ENCODE measurements at regions not wholly inside any gene's neighbourhood (a gene's known extent, or its start where the extent isn't known, plus 50 kb on each side); places are given as distances from the start of the nearest gene placed in this dataset.
A peak's percentile ranks its signal among the peaks of the same experiment; 100 is the strongest.

- H3K27ac ChIP-seq (ENCODE audit: low read depth, low read length), result no peak overlapping the region
- H3K27me3 ChIP-seq (ENCODE audit: control insufficient read depth, insufficient read depth, low read length, poor library complexity, severe bottlenecking), result no peaks in the 10 kb centered on the region
- no peak overlapping the region for H3K4me3 Mint-ChIP-seq
- WGBS, 2 experiments (ENCODE audit: insufficient coverage in 1 of 2, insufficient read length in 1 of 2), result 100% methylated on average over 1 of the region's 1 CpG; no CpG with 5 or more reads in 1 of the 2 experiments
- no peaks in the 10 kb centered on the region for H3K27me3 Mint-ChIP-seq (ENCODE audit: insufficient read depth)
- peaks cover 7% of the 10 kb centered on the region for H3K9me3 ChIP-seq (ENCODE audit: control insufficient read depth, low read length)
- H3K4me1 Mint-ChIP-seq, result peaks cover 16% of the 10 kb centered on the region
- H3K9me3 Mint-ChIP-seq, result peaks cover 8% of the 10 kb centered on the region
- peaks cover 4% of the 10 kb centered on the region for H3K4me1 ChIP-seq (ENCODE audit: control insufficient read depth, insufficient read depth, low read length)
- H3K4me3 ChIP-seq (ENCODE audit: low read length), result no peak overlapping the region
- no peak overlapping the region for H3K27ac Mint-ChIP-seq
- no peak for TF ChIP-seq CTCF (conservative IDR thresholded peaks at IDR 0.05)
- DNase-seq, result no peak
- H3K9ac ChIP-seq (ENCODE audit: extremely low read depth, low read length, poor library complexity, severe bottlenecking), result no peak overlapping the region
- no peaks in the 10 kb centered on the region for H3K36me3 ChIP-seq (ENCODE audit: control insufficient read depth, insufficient read depth, low read length)
- H3K36me3 Mint-ChIP-seq (ENCODE audit: low read depth), result no peaks in the 10 kb centered on the region
Measured at GRCh38 chr6:140540743-140541142, 1166.3 kb upstream of the CITED2 start.

GRCh38 chr6:140538926-140539325, 1164.5 kb upstream of the CITED2 start:
- Mint-ChIP-seq H3K9me3 (peaks cover 24% of the 10 kb centered on the region), H3K27me3 (ENCODE audit: insufficient read depth) (no peaks in the 10 kb centered on the region), H3K36me3 (ENCODE audit: low read depth) (peaks cover under 1% of the 10 kb centered on the region), H3K27ac (no peak overlapping the region), H3K4me1 (peaks cover 16% of the 10 kb centered on the region), H3K4me3 (no peak overlapping the region)
- no peak overlapping the region for H3K9ac ChIP-seq (ENCODE audit: extremely low read depth, low read length, poor library complexity, severe bottlenecking)
- peak; percentile 25 for TF ChIP-seq CTCF (conservative IDR thresholded peaks at IDR 0.05)
- H3K9me3 ChIP-seq (ENCODE audit: control insufficient read depth, low read length), result peaks cover 19% of the 10 kb centered on the region
- H3K4me1 ChIP-seq (ENCODE audit: control insufficient read depth, insufficient read depth, low read length), result peaks cover 4% of the 10 kb centered on the region
- H3K27me3 ChIP-seq (ENCODE audit: control insufficient read depth, insufficient read depth, low read length, poor library complexity, severe bottlenecking), result no peaks in the 10 kb centered on the region
- H3K4me3 ChIP-seq (ENCODE audit: low read length), result no peak overlapping the region
- H3K36me3 ChIP-seq (ENCODE audit: control insufficient read depth, insufficient read depth, low read length), result no peaks in the 10 kb centered on the region
- no peak for DNase-seq
- peak overlapping the region; percentile 71 for H3K27ac ChIP-seq (ENCODE audit: low read depth, low read length)

GRCh38 chr6:140537834-140538705, 1163.6 kb upstream of the CITED2 start:
- Histone ChIP-seq H3K9ac (ENCODE audit: extremely low read depth, low read length, poor library complexity, severe bottlenecking) (no peak overlapping the region), H3K36me3 (ENCODE audit: control insufficient read depth, insufficient read depth, low read length) (no peaks in the 10 kb centered on the region), H3K4me1 (ENCODE audit: control insufficient read depth, insufficient read depth, low read length) (peaks cover 4% of the 10 kb centered on the region), H3K4me3 (ENCODE audit: low read length) (no peak overlapping the region), H3K27ac (ENCODE audit: low read depth, low read length) (peak overlapping the region; percentile 71), H3K27me3 (ENCODE audit: control insufficient read depth, insufficient read depth, low read length, poor library complexity, severe bottlenecking) (no peaks in the 10 kb centered on the region), H3K9me3 (ENCODE audit: control insufficient read depth, low read length) (peaks cover 19% of the 10 kb centered on the region)
- H3K9me3 Mint-ChIP-seq, result peaks cover 29% of the 10 kb centered on the region
- TF ChIP-seq CTCF (conservative IDR thresholded peaks at IDR 0.05), result no peak
- WGBS, 2 experiments (ENCODE audit: insufficient coverage in 1 of 2, insufficient read length in 1 of 2), result 28 to 46% methylated on average over 5 to 8 of the region's 8 CpGs
- peaks cover 2% of the 10 kb centered on the region for H3K36me3 Mint-ChIP-seq (ENCODE audit: low read depth)
- DNase-seq, result peak; percentile 80
- peaks cover 16% of the 10 kb centered on the region for H3K4me1 Mint-ChIP-seq
- no peaks in the 10 kb centered on the region for H3K27me3 Mint-ChIP-seq (ENCODE audit: insufficient read depth)
- H3K27ac Mint-ChIP-seq, result peak overlapping the region; percentile 90
- no peak overlapping the region for H3K4me3 Mint-ChIP-seq

Measured in endodermal cell (in vitro differentiated cells).